M059J (cell line): ENCODE measurements at regions not wholly inside any gene's neighbourhood (a gene's known extent, or its start where the extent isn't known, plus 50 kb on each side); places are given as distances from the start of the nearest gene placed in this dataset.
"Not testable (repeated sequence)": the region's sequence is repeated elsewhere in the genome, so short reads cannot be mapped to it uniquely, and the experiment has no call there.

ENCODE experiments used
- DNase-seq: peaks from one replicate; pipeline ENCODE4 v3.0.0-alpha.2; 2012; ENCODE audit warnings: low read depth

GRCh38 chr1:61580417-61580816, 144.5 kb downstream of the TM2D1 start:
- no peak for DNase-seq

GRCh38 chr1:61579802-61580201, 145.1 kb downstream of the TM2D1 start:
- DNase-seq: no peak

DNA sequence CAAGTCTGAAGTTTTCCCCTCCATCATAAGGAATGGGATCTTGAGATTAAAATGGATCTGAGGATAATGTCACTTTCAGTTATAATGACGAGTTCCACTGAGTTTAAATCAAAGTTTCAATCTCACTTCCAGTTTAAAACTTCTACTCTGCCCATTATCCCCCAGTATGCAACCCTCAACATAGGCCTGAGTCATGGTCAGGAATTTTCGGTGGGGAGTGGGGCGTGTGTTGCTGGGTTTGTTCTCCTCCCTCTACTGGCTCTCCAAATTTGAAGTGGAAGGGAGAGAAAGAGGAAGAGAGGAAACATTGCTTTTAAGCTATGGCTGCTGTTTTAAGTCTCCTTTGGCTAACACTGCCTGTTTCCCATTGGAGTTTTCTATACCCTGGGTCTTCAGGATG, 152.9 kb downstream of the TM2D1 start:
- peak; percentile 34 for DNase-seq

DNA sequence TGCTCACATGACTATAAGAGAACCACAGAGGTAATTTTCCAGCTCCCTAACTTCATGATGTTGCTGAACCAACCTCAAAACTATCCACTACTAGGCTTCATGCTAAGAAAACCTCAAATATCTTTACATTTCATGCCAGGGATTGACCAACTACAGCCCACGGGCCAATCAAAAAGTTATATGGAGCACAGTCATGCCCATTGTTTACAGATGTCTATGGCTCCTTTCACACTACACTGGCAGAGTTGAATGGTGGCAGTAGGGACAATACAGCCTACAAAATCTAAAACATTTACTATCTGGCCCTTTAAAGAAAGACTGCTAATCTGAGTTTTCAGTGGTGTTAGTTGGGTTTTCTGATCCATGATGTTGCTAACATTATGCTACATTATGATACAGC, 154.8 kb downstream of the TM2D1 start:
- DNase-seq: peak; percentile 18

DNA sequence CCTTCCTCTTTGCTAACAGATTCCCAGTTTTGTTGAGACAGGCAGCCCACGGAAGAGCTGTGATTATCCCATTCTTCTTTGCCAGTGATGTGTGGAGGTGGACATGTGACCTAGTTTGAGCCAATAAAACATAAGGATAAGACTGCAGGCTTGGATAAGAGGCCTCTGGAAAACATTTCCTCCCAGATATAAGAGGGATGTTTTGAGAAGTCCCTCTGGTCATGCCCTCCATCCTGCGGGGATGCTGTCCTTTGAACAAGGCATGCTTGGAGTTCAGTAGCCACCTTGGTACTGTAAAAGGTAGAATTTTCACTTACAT, 155.7 kb downstream of the TM2D1 start:
- no peak for DNase-seq

GRCh38 chr1:61568460-61569302, 156.3 kb downstream of the TM2D1 start:
- DNase-seq: no peak

- DNase-seq: no peak
Observed at GRCh38 chr1:61566177-61566576, 158.8 kb downstream of the TM2D1 start.

GRCh38 chr1:61563611-61564010, 161.3 kb downstream of the TM2D1 start:
- no peak for DNase-seq

DNA sequence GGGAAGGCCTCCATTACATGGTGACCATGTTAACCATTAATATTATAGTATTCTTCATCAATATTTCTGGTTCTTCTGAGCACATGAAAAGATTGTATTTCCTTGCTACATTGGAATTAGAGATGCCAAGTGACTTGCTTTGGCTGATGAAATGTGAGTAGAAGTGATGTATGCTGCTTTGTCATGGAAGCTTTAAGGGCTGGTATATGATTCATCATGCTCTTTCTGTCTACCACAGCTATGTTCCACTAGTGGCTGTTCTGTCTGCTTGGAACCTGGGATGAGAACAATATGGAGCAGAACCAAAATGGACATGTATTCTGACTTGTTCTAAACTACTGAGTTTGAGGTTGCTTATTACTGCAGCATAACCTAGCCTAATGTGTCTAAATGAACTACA, 163.3 kb downstream of the TM2D1 start:
- no peak for DNase-seq

DNA sequence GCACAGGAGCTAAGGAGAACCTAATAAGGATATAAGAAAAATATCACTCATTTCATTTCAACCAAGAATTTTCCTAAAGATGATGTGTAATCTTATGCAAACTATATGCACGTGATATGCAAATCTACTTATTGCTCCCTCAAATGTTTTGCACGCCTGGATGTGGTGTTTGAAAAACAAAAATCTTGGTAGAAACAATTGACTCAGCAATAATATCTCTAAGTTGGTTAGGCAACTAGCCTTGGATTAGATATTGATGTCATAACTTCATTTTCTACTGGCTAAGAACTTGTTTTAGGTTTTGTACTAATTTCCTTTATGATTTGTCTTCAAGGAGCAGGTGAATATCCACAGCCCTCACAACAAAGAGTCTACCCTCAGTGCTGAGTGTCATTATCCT, 164.6 kb downstream of the TM2D1 start:
- no peak for DNase-seq

DNA sequence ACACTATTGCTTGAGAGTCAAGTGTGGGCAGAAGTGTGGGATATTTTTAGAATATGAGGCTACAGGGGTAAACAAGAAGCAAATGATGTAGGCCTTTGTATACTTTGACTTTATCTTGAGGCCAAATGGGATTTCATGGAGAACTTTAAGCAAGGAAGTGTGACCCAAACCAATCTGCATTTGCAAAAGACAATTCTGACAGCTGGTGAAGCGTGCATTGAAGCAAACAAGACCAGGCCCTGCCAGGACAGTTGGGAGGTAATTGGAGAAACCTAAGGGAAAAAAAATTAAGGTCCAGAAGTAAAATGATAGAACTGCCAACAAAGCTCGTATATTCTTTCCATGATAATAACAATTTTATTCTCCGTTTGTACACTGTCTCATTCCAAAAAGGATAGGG, 168.3 kb downstream of the TM2D1 start:
- no peak for DNase-seq

- no peak for DNase-seq
Observed at GRCh38 chr1:61552630-61553305, 172.2 kb downstream of the TM2D1 start.

GRCh38 chr1:61547302-61547701, 177.6 kb downstream of the TM2D1 start:
- not testable (repeated sequence) for DNase-seq

DNA sequence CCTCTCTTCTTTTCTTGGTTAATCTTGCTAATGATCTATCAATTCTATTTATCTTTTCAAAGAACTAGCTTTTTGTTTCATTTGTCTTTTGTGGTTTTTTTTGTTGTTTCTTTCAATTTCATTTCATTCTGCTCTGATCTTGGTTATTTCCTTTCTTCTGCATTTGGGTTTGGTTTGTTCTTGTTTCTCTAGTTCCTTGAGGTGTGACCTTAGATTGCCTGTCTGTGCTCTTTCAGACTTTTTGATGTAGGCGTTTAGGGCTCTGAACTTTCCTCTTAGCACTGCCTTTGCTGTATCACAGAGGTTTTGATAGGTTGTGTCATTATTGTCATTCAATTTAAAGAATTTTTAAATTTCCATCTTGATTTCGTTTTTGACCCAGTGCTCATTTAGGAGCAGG, 180.1 kb downstream of the TM2D1 start:
- DNase-seq: not testable (repeated sequence)

DNA sequence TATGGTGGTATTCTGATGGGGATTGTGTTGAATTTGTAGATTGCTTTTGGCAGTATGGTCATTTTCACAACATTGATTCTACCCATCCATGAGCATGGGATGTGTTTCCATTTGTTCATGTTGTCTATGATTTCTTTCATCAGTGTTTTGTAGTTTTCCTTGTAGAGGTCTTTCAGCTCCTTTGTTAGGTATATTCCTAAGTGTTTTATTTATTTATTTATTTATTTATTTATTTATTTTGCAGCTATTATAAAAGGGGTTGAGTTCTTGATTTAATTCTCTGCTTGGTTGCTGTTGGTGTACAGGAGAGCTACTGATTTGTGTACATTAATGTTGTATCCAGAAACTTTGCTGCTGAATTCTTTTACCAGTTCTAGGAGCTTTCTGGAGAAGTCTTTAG, 181.4 kb downstream of the TM2D1 start:
- DNase-seq: not testable (repeated sequence)

DNA sequence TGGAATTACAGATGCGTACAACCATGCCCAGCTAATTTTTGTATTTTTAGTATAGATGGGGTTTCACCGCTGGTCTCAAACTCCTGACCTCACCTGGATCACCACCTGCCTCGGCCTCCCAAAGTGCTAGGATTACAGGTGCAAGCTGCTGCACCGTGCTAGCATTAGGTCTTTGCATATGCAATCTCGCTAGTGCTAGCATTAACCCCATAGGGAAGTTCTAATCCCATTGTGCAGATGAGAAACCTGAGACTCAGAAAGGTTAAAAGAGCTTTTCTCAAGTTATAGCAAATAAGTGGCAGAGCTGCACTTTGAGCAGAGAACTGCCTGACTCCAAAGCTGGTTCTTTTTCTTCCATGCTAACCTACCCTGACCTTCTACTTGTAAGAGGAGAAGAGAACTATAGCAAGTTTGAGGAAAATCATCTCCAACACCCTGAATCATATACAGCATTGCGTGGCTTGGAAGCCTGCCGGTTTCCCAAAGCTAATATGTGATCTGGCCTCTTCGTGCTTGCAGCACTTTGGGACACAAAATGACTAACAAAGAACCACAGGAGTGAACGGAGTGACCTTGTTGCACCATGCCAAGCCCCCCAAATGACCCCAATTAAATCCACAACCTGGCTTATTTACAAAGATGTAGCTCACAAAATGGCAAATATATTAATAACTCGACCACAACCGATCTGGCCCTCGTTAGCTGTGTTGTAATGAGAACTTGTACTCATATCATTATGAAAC, 185.1 kb downstream of the TM2D1 start:
- peak; percentile 77 for DNase-seq

- no peak for DNase-seq
Observed at GRCh38 chr1:61538228-61538627, 186.7 kb downstream of the TM2D1 start.

GRCh38 chr1:61536174-61537108, 188.5 kb downstream of the TM2D1 start:
- DNase-seq: no peak

DNA sequence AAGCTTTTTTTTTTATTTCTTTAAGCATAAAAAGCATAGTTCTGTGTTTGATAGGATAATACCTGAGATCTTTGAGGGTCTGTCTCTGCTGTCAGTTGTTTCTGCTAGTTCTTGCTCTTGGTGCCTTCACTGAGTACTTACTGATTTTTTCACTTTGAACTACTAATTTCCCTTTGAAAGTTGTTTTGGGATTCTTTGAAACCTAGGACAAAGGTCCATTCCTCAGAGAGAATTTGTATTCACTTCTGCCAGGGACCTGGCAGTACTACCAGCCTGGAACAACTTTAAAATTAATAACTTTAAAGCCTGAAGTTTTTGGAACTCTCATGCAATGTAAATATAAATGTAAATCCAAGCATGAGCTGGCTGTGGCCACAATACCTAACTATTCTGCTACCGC, 190.1 kb downstream of the TM2D1 start:
- DNase-seq: no peak

DNA sequence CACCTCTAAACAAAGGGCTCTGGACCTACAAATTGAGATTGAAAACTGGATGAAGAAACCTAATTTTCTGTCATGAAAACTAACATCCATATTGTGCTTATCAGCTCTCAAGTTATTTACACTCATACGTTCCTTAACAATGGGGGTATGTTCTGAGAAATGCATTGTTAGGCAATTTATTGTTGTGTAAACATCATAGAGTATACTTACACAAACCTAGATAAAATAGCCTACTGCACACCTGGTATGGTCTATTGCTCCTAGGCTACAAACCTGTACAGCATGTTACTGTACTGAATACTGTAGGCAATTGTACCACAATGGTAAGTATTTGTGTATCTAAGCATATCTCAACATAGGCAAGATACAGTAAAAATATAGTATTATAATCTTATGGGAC, 191.4 kb downstream of the TM2D1 start:
- DNase-seq: no peak

- DNase-seq: no peak
Observed at GRCh38 chr1:61531716-61532115, 193.2 kb downstream of the TM2D1 start.
